ENCODE measurements at regions not wholly inside any gene's neighbourhood (a gene's known extent, or its start where the extent isn't known, plus 50 kb on each side); places are given as distances from the start of the nearest gene placed in this dataset.

GRCh38 chr1:82246050-82246449 is 445.3 kb downstream of the ADGRL2 start:
- ATAC-seq (no peak), DNase-seq (no peak)
- no peaks in the 10 kb centered on the region for H3K4me1 ChIP-seq
- H3K4me3 ChIP-seq, result no peak overlapping the region
- intact Hi-C loops (cut with DNase I), result no loop called here
- no peaks in the 10 kb centered on the region for H3K36me3 ChIP-seq
- 27% methylated on average over 3 of the region's 3 CpGs for WGBS (ENCODE audit: insufficient coverage, low coverage, low lambda C conversion rate, missing lambda C conversion rate)
- no peak overlapping the region for H3K27ac ChIP-seq
- no peaks in the 10 kb centered on the region for H3K27me3 ChIP-seq
- TF ChIP-seq, protein P1, sequence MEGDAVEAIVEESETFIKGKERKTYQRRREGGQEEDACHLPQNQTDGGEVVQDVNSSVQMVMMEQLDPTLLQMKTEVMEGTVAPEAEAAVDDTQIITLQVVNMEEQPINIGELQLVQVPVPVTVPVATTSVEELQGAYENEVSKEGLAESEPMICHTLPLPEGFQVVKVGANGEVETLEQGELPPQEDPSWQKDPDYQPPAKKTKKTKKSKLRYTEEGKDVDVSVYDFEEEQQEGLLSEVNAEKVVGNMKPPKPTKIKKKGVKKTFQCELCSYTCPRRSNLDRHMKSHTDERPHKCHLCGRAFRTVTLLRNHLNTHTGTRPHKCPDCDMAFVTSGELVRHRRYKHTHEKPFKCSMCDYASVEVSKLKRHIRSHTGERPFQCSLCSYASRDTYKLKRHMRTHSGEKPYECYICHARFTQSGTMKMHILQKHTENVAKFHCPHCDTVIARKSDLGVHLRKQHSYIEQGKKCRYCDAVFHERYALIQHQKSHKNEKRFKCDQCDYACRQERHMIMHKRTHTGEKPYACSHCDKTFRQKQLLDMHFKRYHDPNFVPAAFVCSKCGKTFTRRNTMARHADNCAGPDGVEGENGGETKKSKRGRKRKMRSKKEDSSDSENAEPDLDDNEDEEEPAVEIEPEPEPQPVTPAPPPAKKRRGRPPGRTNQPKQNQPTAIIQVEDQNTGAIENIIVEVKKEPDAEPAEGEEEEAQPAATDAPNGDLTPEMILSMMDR (IDR thresholded peaks at IDR 0.05), result no peak
- TF ChIP-seq POLR2A (IDR thresholded peaks at IDR 0.05), result no peak
- peaks cover 0 to 5% (median 0%) of the 10 kb centered on the region in 4 donors for H3K9me3 ChIP-seq

DNA sequence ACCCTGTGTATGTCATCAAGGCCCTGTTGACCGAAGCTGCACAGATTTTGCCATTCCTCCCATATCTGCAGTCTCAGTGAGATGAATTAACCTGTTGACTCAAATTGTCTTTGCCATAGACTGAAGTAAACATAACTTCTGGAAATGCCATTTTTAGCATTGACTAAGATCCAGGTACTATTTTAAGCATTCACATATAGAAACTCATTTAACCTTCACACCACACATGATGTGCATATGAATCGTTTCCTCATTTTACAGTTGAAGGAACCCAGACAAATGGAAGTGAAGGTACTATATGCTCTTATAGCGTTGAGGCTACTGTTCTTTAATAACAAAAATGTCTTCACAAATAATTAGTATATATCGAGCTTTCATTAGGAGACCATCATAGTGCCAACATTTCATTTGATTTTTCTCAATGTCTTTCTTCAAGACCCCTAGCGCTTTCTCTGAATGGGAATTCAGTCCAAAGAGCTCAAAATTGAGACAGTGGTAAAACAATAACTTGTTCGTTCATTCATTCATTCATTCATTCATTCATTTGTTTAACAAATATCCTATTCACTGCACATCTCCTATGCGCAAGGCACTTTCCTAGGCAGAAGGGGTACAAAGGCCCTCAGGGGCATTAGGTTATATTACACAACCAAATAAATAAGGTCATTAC is 444.7 kb downstream of the ADGRL2 start:
- H3K9me3 ChIP-seq, result peaks cover 0 to 5% (median 0%) of the 10 kb centered on the region in 4 donors
- ATAC-seq, result no peak
- intact Hi-C loops (cut with DNase I), result no loop called here

GRCh38 chr1:82240571-82240970 is 439.8 kb downstream of the ADGRL2 start:
- no peak for TF ChIP-seq POLR2A (IDR thresholded peaks at IDR 0.05)
- TF ChIP-seq, protein P1 (IDR thresholded peaks at IDR 0.05), result no peak
- Histone ChIP-seq H3K9me3 (peaks cover 0 to 5% (median 0%) of the 10 kb centered on the region in 4 donors), H3K27me3 (no peaks in the 10 kb centered on the region), H3K36me3 (no peaks in the 10 kb centered on the region), H3K4me3 (no peak overlapping the region), H3K4me1 (no peaks in the 10 kb centered on the region), H3K27ac (no peak overlapping the region)
- ATAC-seq (no peak), DNase-seq (no peak)
- intact Hi-C loops (cut with DNase I), result no loop called here
- WGBS (ENCODE audit: insufficient coverage, low coverage, low lambda C conversion rate, missing lambda C conversion rate), result 37% methylated on average over 3 of the region's 3 CpGs

More for the DNA sequence above, 444.7 kb downstream of the ADGRL2 start:
- Histone ChIP-seq H3K4me3 (no peak overlapping the region), H3K27me3 (no peaks in the 10 kb centered on the region), H3K36me3 (no peaks in the 10 kb centered on the region), H3K4me1 (no peaks in the 10 kb centered on the region), H3K27ac (no peak overlapping the region)
- DNase-seq, result no peak
- no peak for TF ChIP-seq POLR2A (IDR thresholded peaks at IDR 0.05)
- TF ChIP-seq, protein P1 (IDR thresholded peaks at IDR 0.05), result no peak
- 69% methylated on average over 7 of the region's 7 CpGs for WGBS (ENCODE audit: insufficient coverage, low coverage, low lambda C conversion rate, missing lambda C conversion rate)

- Histone ChIP-seq H3K4me1 (no peaks in the 10 kb centered on the region), H3K27ac (no peak overlapping the region), H3K27me3 (no peaks in the 10 kb centered on the region), H3K4me3 (no peak overlapping the region), H3K36me3 (no peaks in the 10 kb centered on the region), H3K9me3 (peaks cover 0 to 3% (median 0%) of the 10 kb centered on the region in 4 donors)
- intact Hi-C loops (cut with DNase I), result no loop called here
- ATAC-seq (no peak), DNase-seq (no peak)
- no peak for TF ChIP-seq POLR2A (IDR thresholded peaks at IDR 0.05)
- TF ChIP-seq, protein P1 (IDR thresholded peaks at IDR 0.05), result no peak
- 91% methylated on average over 4 of the region's 4 CpGs for WGBS (ENCODE audit: insufficient coverage, low coverage, low lambda C conversion rate, missing lambda C conversion rate)
Measured at GRCh38 chr1:82230667-82231066, 429.9 kb downstream of the ADGRL2 start.

Data from right lobe of liver (tissue), 6 donors.